ENCODE measurements at regions not wholly inside any gene's neighbourhood (a gene's known extent, or its start where the extent isn't known, plus 50 kb on each side); places are given as distances from the start of the nearest gene placed in this dataset.
A peak's percentile ranks its signal among the peaks of the same experiment; 100 is the strongest.

DNA sequence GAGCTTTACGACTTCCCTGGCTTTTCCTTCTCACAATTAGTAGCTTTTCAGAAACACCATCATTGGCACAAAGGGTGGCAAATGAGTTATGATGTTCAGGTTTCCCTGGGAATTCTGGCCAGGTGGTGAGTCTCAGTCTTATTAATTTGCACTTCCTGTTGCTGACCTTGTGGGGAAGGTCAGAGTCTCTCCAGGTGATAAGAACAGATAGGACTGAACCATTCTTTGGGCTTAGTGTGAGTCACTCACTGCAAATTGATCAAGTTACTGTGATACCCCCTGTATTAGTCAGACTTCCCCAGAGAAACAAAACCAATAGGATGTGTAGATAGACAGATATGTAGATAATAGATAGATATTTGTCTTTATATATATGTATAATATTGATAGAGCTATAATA, 53.8 kb upstream of the RANBP3L start:
- FAIRE-seq: no peak
- TF ChIP-seq POLR2A (IDR thresholded peaks at IDR 0.05; ENCODE audit: low read depth, low read length): no peak
- TF ChIP-seq POLR2AphosphoS5 (IDR thresholded peaks at IDR 0.05; ENCODE audit: low read depth, low read length): no peak
- TF ChIP-seq TAF1 (IDR thresholded peaks at IDR 0.05; ENCODE audit: borderline replicate concordance, low read depth, low read length): no peak

DNA sequence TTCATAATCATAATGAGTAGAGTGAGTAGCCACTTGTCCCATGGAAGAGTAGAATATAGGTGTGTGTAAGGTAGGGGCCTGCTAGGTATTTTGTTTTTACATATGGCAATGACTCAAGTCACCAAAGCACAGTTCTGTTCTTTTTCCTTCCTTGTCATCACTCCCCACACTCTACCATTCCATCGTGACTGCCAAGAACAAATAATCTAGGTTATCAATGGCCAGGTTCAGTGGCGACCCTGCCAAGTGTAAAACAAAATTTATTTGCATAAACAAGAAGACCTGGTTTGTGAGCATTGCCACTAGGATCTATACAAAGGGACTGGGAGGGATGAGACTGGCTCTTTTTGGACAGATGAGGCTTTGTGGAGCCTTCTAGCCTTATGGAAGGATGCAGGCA, 55.2 kb upstream of the RANBP3L start:
- TF ChIP-seq TAF1 (IDR thresholded peaks at IDR 0.05; ENCODE audit: borderline replicate concordance, low read depth, low read length) (no peak), POLR2AphosphoS5 (IDR thresholded peaks at IDR 0.05; ENCODE audit: low read depth, low read length) (no peak), POLR2A (IDR thresholded peaks at IDR 0.05; ENCODE audit: low read depth, low read length) (no peak)
- DNase-seq (ENCODE audit: insufficient read length) (no peak), FAIRE-seq (no peak)

More for the DNA sequence above, 53.8 kb upstream of the RANBP3L start:
- DNase-seq (ENCODE audit: insufficient read length): no peak

DNA sequence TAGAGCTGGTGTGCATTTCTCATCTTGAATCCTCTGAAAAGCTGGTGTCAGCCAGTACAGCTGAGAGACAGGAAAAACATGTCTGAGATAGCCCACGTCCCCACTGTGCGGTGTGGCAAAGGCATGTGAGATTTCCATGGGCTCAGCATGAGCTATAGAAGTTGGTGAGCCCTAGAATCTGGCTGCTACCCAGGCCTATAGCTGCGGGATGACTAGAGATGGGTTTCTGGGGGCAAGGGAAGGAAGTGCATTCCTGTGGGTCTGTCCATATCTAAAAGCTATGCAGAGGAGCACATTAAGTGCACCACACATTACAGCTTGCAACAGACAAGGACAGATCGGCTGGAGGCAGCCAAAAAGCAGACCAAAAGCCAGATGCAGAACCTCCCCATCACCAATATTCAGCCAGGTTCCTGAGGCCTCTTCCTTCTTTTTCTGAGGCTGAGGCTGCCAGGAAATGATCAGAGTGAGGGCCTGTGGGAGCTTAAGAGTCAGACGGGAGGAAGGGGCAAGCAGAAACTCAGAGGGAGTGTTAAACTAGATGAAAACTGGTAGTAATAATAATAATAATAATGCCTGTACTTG, 55.8 kb upstream of the RANBP3L start:
- FAIRE-seq (no peak), DNase-seq (ENCODE audit: insufficient read length) (no peak)
- TF ChIP-seq POLR2AphosphoS5 (IDR thresholded peaks at IDR 0.05; ENCODE audit: low read depth, low read length): no peak
- no peak for TF ChIP-seq POLR2A (IDR thresholded peaks at IDR 0.05; ENCODE audit: low read depth, low read length)
- no peak for TF ChIP-seq TAF1 (IDR thresholded peaks at IDR 0.05; ENCODE audit: borderline replicate concordance, low read depth, low read length)

DNA sequence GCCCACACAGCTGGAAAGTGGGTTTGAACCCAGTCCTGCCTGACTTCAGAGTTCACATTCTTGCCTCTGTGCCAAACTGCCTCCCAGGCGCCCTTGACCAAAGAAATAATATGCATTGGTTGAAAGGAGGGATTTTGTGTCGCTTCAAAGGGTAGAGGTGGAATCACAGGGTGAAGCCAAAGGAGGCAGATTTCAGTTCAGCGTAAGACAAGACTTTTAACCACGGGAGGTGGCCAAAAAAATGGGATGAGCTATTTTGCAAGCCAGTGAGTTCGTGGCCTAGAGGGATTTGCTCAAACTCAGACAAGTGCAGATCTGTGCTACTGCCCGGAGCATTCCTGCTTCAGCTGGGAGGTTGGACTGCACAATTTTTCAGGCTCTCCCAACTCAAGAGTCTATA, 57.6 kb upstream of the RANBP3L start:
- DNase-seq (ENCODE audit: insufficient read length): no peak
- TF ChIP-seq POLR2AphosphoS5 (IDR thresholded peaks at IDR 0.05; ENCODE audit: low read depth, low read length): no peak
- no peak for TF ChIP-seq TAF1 (IDR thresholded peaks at IDR 0.05; ENCODE audit: borderline replicate concordance, low read depth, low read length)
- no peak for TF ChIP-seq POLR2A (IDR thresholded peaks at IDR 0.05; ENCODE audit: low read depth, low read length)
- no peak for FAIRE-seq

DNA sequence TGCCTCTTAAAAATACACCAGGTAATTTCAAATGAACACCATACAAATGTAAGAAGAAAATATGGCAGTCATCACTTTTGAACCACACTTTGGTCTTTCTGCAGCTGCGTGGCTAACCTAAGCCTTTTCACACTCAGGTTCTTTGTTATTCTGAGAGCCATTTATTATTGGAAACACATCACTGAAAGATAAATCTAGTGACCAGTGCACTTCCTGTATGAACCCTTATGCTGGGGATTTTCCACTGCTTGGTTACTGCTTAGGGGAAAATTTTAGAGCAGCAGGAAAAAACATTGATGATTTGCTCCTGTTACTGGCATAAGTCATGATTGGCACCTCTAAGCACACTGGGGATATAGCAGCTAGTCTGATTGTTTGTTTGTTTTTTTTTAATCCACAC, 58.6 kb upstream of the RANBP3L start:
- DNase-seq (ENCODE audit: insufficient read length) (no peak), FAIRE-seq (peak; percentile 40)
- no peak for TF ChIP-seq POLR2AphosphoS5 (IDR thresholded peaks at IDR 0.05; ENCODE audit: low read depth, low read length)

DNA sequence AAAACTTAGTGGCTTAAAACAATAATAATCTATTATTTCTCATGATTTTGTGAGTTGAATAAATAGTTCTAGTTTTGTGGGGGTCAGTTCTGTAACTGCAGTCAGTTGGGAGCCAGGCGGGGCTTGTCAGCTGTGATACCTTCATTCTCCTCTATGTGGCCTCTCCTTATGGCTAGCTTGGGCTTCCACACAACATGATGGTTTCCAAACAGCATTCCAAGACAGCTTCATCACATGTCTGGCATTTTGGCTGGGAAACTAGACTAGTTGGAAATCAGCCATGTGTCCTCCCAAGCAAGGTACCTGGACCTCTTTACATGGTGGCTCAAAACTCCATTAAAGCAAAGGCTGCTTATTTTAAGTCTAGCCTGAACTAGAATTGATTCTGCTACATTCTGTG, 61.4 kb upstream of the RANBP3L start:
- no peak for DNase-seq (ENCODE audit: insufficient read length)
- TF ChIP-seq POLR2A (IDR thresholded peaks at IDR 0.05; ENCODE audit: low read depth, low read length) (no peak), TAF1 (IDR thresholded peaks at IDR 0.05; ENCODE audit: borderline replicate concordance, low read depth, low read length) (no peak), POLR2AphosphoS5 (IDR thresholded peaks at IDR 0.05; ENCODE audit: low read depth, low read length) (no peak)
- no peak for FAIRE-seq

DNA sequence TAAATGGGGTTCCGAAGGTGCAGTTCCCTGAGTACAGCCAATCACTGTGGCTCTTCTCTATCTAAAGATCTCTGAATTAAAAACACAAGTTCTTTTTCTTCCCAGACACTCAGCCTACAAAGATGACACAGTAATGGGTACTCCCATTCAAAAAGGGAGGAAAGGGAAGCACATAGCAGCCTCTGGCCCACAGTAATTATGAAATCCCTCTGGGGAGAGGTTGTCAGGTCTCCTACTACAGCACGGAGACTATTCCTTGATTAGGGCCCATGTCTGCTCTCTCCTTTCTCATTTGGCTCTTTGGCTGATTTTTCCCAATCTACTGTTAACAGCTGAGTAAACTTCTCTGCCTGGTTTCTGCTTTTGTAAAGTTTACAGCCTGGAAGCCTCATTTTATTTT, 62.0 kb upstream of the RANBP3L start:
- no peak for TF ChIP-seq TAF1 (IDR thresholded peaks at IDR 0.05; ENCODE audit: borderline replicate concordance, low read depth, low read length)
- no peak for TF ChIP-seq POLR2AphosphoS5 (IDR thresholded peaks at IDR 0.05; ENCODE audit: low read depth, low read length)
- no peak for TF ChIP-seq POLR2A (IDR thresholded peaks at IDR 0.05; ENCODE audit: low read depth, low read length)
- no peak for DNase-seq (ENCODE audit: insufficient read length)
- FAIRE-seq: no peak

DNA sequence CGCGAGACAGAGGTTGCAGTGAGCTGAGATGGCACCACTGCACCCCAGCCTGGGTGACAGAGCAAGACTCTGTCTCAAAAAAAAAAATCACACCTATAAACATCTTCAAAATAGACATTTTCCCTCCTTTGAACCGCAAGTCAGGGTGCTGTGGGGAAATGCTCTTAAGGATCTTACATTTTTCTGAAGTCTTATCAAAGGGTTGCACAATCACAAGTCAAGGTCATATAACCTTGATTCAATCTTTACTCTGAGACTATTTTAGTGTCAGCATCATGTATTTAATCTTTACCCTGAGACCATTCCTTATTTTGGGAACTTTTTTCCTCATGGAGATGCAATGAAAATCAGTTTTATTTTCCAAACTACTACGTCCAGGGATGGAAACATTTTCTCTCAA, 62.8 kb upstream of the RANBP3L start:
- TF ChIP-seq POLR2AphosphoS5 (IDR thresholded peaks at IDR 0.05; ENCODE audit: low read depth, low read length) (no peak), TAF1 (IDR thresholded peaks at IDR 0.05; ENCODE audit: borderline replicate concordance, low read depth, low read length) (no peak), POLR2A (IDR thresholded peaks at IDR 0.05; ENCODE audit: low read depth, low read length) (no peak)
- no peak for DNase-seq (ENCODE audit: insufficient read length)
- FAIRE-seq: no peak

DNA sequence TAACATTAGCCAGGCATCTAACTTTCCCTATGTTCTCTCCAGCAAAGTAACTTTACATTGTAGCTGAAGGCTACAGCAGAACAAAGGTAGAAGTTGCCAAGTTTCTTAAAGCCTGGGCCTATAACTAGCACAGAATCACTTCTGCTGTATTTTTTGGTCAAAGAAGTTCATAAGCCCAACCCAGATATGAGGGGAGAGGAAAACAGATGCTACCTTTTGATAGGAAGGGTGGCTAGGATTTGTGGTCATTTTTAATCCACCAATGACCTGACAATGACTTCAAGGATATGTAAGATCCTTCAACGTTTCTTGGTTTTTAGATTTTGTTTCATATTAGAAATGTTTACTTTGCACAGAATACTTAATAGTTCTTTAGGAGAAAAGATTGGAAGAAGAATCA, 64.2 kb upstream of the RANBP3L start:
- DNase-seq (ENCODE audit: insufficient read length) (no peak), FAIRE-seq (no peak)
- TF ChIP-seq TAF1 (IDR thresholded peaks at IDR 0.05; ENCODE audit: borderline replicate concordance, low read depth, low read length) (no peak), POLR2A (IDR thresholded peaks at IDR 0.05; ENCODE audit: low read depth, low read length) (no peak), POLR2AphosphoS5 (IDR thresholded peaks at IDR 0.05; ENCODE audit: low read depth, low read length) (no peak)

DNA sequence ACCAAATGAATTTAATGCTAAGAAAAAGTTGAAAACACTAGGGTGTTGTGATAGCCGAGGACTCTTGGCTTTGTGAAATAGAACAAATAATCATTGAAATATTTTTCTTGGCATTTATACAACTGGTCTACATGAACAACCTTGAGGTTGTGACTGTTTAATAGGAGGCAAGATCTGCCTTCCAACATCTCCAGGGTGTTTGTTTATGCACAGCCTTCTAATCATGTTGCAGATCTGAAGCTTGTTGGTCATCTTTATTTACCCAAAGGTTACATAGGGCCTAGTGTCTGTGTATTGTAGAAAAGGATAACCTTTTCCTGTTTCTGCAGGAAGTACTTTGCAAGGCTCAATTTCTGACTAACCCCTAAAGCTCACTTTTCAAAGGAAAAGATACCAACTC, 65.2 kb upstream of the RANBP3L start:
- FAIRE-seq: no peak
- TF ChIP-seq TAF1 (IDR thresholded peaks at IDR 0.05; ENCODE audit: borderline replicate concordance, low read depth, low read length) (no peak), POLR2A (IDR thresholded peaks at IDR 0.05; ENCODE audit: low read depth, low read length) (no peak), POLR2AphosphoS5 (IDR thresholded peaks at IDR 0.05; ENCODE audit: low read depth, low read length) (no peak)

DNA sequence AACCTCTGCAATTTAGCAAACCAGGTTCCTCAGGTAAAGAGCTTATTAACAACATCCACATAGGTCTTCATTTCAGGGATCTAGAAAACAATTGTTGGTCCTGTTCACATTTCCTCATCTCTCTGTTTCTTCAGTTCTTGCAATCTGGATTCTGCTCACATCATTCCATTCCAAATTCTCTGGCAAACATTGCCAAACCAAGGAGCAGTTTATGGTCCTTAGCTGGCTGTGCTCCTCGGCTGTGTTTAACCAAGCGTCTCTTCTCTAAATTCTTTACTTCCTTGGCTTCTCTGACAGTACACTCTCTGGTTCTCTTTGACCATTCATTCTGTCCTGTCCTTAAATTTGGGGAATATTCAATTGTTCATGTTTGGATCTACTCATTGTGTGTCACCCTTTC, 65.8 kb upstream of the RANBP3L start:
- TF ChIP-seq POLR2A (IDR thresholded peaks at IDR 0.05; ENCODE audit: low read depth, low read length): no peak
- TF ChIP-seq POLR2AphosphoS5 (IDR thresholded peaks at IDR 0.05; ENCODE audit: low read depth, low read length): no peak
- no peak for FAIRE-seq
- DNase-seq (ENCODE audit: insufficient read length): no peak

More for the DNA sequence above, 65.2 kb upstream of the RANBP3L start:
- no peak for DNase-seq (ENCODE audit: insufficient read length)

DNA sequence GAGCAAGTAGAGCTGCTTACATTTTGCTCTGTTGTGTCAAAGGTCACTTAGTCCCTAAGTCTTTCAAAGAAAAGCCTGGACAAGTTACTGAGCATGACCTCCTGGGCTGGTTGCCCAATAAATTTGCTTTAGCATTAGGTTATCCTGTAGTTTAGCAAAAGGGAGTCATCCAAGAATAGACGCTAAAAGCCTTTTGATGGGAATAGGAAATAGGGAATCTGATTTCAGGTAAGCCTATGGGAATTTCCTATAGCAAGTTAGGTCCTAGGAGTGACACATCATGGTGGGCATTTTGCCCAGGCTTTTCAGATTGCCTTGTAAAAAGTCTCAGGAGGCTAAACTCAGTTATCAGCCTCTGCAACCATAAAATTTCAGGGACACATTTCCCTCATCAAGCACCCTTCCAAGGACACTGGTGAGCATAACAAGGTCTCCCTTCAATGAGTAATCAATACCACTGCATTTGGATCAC, 67.6 kb upstream of the RANBP3L start:
- FAIRE-seq (no peak), DNase-seq (ENCODE audit: insufficient read length) (no peak)
- TF ChIP-seq POLR2A (IDR thresholded peaks at IDR 0.05; ENCODE audit: low read depth, low read length) (no peak), POLR2AphosphoS5 (IDR thresholded peaks at IDR 0.05; ENCODE audit: low read depth, low read length) (no peak), TAF1 (IDR thresholded peaks at IDR 0.05; ENCODE audit: borderline replicate concordance, low read depth, low read length) (no peak)

DNA sequence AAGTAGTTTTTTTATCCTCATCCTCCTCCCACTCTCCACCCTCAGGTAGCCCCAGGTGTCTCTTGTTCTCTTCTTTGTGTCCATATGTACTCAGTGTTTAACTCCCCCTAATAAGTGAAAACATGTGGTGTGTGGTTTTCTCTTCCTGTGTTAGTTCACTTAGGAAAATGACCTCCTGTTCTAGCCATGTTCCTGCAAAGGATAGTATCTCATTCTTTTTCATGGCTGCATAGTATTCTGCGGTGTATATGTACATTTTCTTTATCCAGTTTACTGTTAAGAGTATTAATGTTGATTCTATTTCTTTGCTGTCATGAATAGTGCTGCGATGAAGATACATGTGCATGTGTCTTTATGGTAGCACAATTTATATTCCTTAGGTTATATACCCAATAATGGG, 68.4 kb upstream of the RANBP3L start:
- no peak for FAIRE-seq
- no peak for DNase-seq (ENCODE audit: insufficient read length)
- TF ChIP-seq POLR2A (IDR thresholded peaks at IDR 0.05; ENCODE audit: low read depth, low read length) (no peak), POLR2AphosphoS5 (IDR thresholded peaks at IDR 0.05; ENCODE audit: low read depth, low read length) (no peak), TAF1 (IDR thresholded peaks at IDR 0.05; ENCODE audit: borderline replicate concordance, low read depth, low read length) (no peak)

Data from GM12892 (cell line).